SU-DHL-6 (cell line): ENCODE measurements at regions not wholly inside any gene's neighbourhood (a gene's known extent, or its start where the extent isn't known, plus 50 kb on each side); places are given as distances from the start of the nearest gene placed in this dataset.

Source experiments
- H2AFZ ChIP-seq: fragments of 200-600 bp; sonication (generic); 2 replicates; pipeline ENCODE4 v1.6.1; 2014; ENCODE audit warnings: low read depth, mild to moderate bottlenecking, moderate library complexity, mixed read lengths, antibody characterized with exemption, low read length; ENCODE audit not compliant: severe bottlenecking
- H3F3A ChIP-seq: fragments of 200-600 bp; shearing (Covaris generic); 2 replicates; pipeline ENCODE4 v1.6.0; 2016; ENCODE audit warnings: antibody characterized with exemption, mild to moderate bottlenecking; ENCODE audit not compliant: insufficient read depth
- H3K27ac ChIP-seq: fragments of 200-600 bp; sonication (generic); 2 replicates; pipeline ENCODE4 v1.5.1; 2016; ENCODE audit warnings: low read depth, mild to moderate bottlenecking, low read length, moderate library complexity, mixed read lengths
- H3K27me3 ChIP-seq: fragments of 200-600 bp; sonication (generic), shearing (Covaris generic); 2 replicates; pipeline ENCODE4 v1.6.0; 2014; ENCODE audit warnings: mild to moderate bottlenecking, low read length
- H3K36me3 ChIP-seq: fragments of 200-600 bp; sonication (generic); 2 replicates; pipeline ENCODE4 v1.6.1; 2014; ENCODE audit warnings: mild to moderate bottlenecking, low read length, mixed read lengths
- H3K4me2 ChIP-seq: fragments of 300-600, 200-600 bp; shearing (Covaris generic), sonication (generic); 2 replicates; pipeline ENCODE4 v1.6.0; 2014; ENCODE audit warnings: low read length, low read depth, mild to moderate bottlenecking; ENCODE audit not compliant: poor library complexity, severe bottlenecking
- H3K4me3 ChIP-seq: fragments of 200-600 bp; sonication (generic); 2 replicates; pipeline ENCODE4 v1.5.1; 2014; ENCODE audit warnings: antibody characterized with exemption, low read length, mild to moderate bottlenecking, mixed read lengths; ENCODE audit not compliant: insufficient read depth, poor library complexity, severe bottlenecking
- H3K79me2 ChIP-seq: fragments of 200-600 bp; sonication (generic); 2 replicates; pipeline ENCODE4 v1.6.1; 2014; ENCODE audit warnings: mild to moderate bottlenecking, low read length, moderate library complexity; ENCODE audit not compliant: insufficient read depth
- H3K9ac ChIP-seq: fragments of 200-600 bp; sonication (generic); 2 replicates; pipeline ENCODE4 v1.7.0; 2014; ENCODE audit warnings: mild to moderate bottlenecking, low read length
- H3K9me2 ChIP-seq: fragments of 200-600 bp; sonication (generic); replicated peaks from 2 replicates; pipeline ENCODE4 v1.6.1; 2014; ENCODE audit warnings: low read length; ENCODE audit not compliant: insufficient read depth
- H3K9me3 ChIP-seq: fragments of 200-600 bp; sonication (generic); 2 replicates; pipeline ENCODE4 v1.6.1; 2014; ENCODE audit warnings: low read length, mixed read lengths; ENCODE audit not compliant: insufficient read depth
- H4K20me1 ChIP-seq: fragments of 200-600 bp; sonication (generic); 2 replicates; pipeline ENCODE4 v1.6.1; 2014; ENCODE audit warnings: low read depth, mild to moderate bottlenecking, antibody characterized with exemption, low read length, moderate library complexity, mixed read lengths
- CTCF ChIP-seq: fragments of 200-600 bp; sonication (generic); IDR thresholded peaks from one replicate; pipeline ENCODE4 v1.5.1; 2017; ENCODE audit warnings: antibody characterized with exemption, mild to moderate bottlenecking, low read length, moderate library complexity; ENCODE audit not compliant: insufficient read depth, poor library complexity, severe bottlenecking
- EZH2phosphoT487 ChIP-seq: fragments of 200-600 bp; sonication (generic), shearing (Covaris generic); conservative IDR thresholded peaks from 2 replicates; pipeline ENCODE4 v1.6.1; 2018; ENCODE audit warnings: mild to moderate bottlenecking, antibody characterized with exemption, low read length, moderate library complexity, mixed read lengths

- H3K9ac ChIP-seq = no peak overlapping the region
Measured at GRCh38 chr13:42394711-42395085, 122.7 kb downstream of the AKAP11 start.

GRCh38 chr13:42395086-42395821 lies 123.3 kb downstream of the AKAP11 start:
- Histone ChIP-seq H2AFZ (no peak overlapping the region), H3K4me2 (no peak overlapping the region), H3K27me3 (no peaks in the 10 kb centered on the region), H3K27ac (no peak overlapping the region), H3K9me3 (no peaks in the 10 kb centered on the region), H3K4me3 (no peak overlapping the region), H3K36me3 (no peaks in the 10 kb centered on the region), H3K9ac (no peak overlapping the region), H3K79me2 (no peaks in the 10 kb centered on the region), H4K20me1 (no peaks in the 10 kb centered on the region), H3K9me2 (no peaks in the 10 kb centered on the region), H3F3A (no peaks in the 10 kb centered on the region)
- no peak for TF ChIP-seq CTCF
- no peak for TF ChIP-seq EZH2phosphoT487

More at GRCh38 chr13:42394711-42395085, 122.7 kb downstream of the AKAP11 start:
- Histone ChIP-seq H3K4me2 (no peak overlapping the region), H3K27me3 (no peaks in the 10 kb centered on the region), H3K9me3 (no peaks in the 10 kb centered on the region), H3K4me3 (no peak overlapping the region), H2AFZ (no peak overlapping the region), H3F3A (no peaks in the 10 kb centered on the region), H3K79me2 (no peaks in the 10 kb centered on the region), H3K27ac (no peak overlapping the region), H3K36me3 (no peaks in the 10 kb centered on the region), H3K9me2 (no peaks in the 10 kb centered on the region), H4K20me1 (no peaks in the 10 kb centered on the region)
- TF ChIP-seq CTCF (no peak), EZH2phosphoT487 (no peak)

- TF ChIP-seq CTCF (no peak), EZH2phosphoT487 (no peak)
- no peaks in the 10 kb centered on the region for H4K20me1 ChIP-seq
- H3K4me3 ChIP-seq = no peak overlapping the region
- H2AFZ ChIP-seq = no peak overlapping the region
- H3K9ac ChIP-seq = no peak overlapping the region
- H3K9me3 ChIP-seq = no peaks in the 10 kb centered on the region
- H3K79me2 ChIP-seq = no peaks in the 10 kb centered on the region
- no peak overlapping the region for H3K4me2 ChIP-seq
- no peaks in the 10 kb centered on the region for H3K27me3 ChIP-seq
- no peaks in the 10 kb centered on the region for H3K36me3 ChIP-seq
- no peak overlapping the region for H3K27ac ChIP-seq
- no peaks in the 10 kb centered on the region for H3F3A ChIP-seq
- no peaks in the 10 kb centered on the region for H3K9me2 ChIP-seq
Measured at GRCh38 chr13:42396501-42396900, 124.5 kb downstream of the AKAP11 start.
